ENCODE measurements at regions not wholly inside any gene's neighbourhood (a gene's known extent, or its start where the extent isn't known, plus 50 kb on each side); places are given as distances from the start of the nearest gene placed in this dataset.

GRCh38 chr6:153412519-153412918, 281.4 kb upstream of the RGS17 start:
- no CpG with 5 or more reads among the region's 1 CpG for WGBS (ENCODE audit: insufficient coverage)

GRCh38 chr6:153411070-153411648, 280.1 kb upstream of the RGS17 start:
- POLR2A ChIA-PET = no interaction called here
- H3K27me3 ChIP-seq (replicated peaks in 1 of 4; ENCODE audit: control extremely low read depth in 1 of 4, control insufficient read depth in 3 of 4, insufficient read depth in 4 of 4, low read length in 3 of 4) = no peaks in the 10 kb centered on the region
- no peak for TF ChIP-seq EZH2 (IDR thresholded peaks at IDR 0.05; ENCODE audit: borderline replicate concordance, insufficient read depth, low read depth, low read length, poor library complexity, severe bottlenecking)
- TF ChIP-seq, protein P1, sequence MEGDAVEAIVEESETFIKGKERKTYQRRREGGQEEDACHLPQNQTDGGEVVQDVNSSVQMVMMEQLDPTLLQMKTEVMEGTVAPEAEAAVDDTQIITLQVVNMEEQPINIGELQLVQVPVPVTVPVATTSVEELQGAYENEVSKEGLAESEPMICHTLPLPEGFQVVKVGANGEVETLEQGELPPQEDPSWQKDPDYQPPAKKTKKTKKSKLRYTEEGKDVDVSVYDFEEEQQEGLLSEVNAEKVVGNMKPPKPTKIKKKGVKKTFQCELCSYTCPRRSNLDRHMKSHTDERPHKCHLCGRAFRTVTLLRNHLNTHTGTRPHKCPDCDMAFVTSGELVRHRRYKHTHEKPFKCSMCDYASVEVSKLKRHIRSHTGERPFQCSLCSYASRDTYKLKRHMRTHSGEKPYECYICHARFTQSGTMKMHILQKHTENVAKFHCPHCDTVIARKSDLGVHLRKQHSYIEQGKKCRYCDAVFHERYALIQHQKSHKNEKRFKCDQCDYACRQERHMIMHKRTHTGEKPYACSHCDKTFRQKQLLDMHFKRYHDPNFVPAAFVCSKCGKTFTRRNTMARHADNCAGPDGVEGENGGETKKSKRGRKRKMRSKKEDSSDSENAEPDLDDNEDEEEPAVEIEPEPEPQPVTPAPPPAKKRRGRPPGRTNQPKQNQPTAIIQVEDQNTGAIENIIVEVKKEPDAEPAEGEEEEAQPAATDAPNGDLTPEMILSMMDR (IDR thresholded peaks at IDR 0.05) = no peak
- peaks cover 9% of the 10 kb centered on the region for H3K9me3 Mint-ChIP-seq (ENCODE audit: insufficient read depth)
- no peak for DNase-seq
- H4K20me1 ChIP-seq (ENCODE audit: control insufficient read depth, insufficient read depth, low read length, poor library complexity, severe bottlenecking) = no peaks in the 10 kb centered on the region
- no peak overlapping the region for H3K27ac ChIP-seq (ENCODE audit: low read length in 2 of 2)
- 77% methylated on average over 3 of the region's 3 CpGs for WGBS (ENCODE audit: insufficient coverage)
- no peaks in the 10 kb centered on the region for H3K4me1 Mint-ChIP-seq
- H3K9me3 ChIP-seq (ENCODE audit: control extremely low read depth in 1 of 3, control insufficient read depth in 2 of 3, insufficient read depth in 1 of 3, low read length in 2 of 3) = peaks cover 0 to 2% (median 0%) of the 10 kb centered on the region in 3 donors
- no peaks in the 10 kb centered on the region for H3K79me2 ChIP-seq (ENCODE audit: control insufficient read depth, insufficient read depth, low read length)
- no peak overlapping the region for H2AFZ ChIP-seq (ENCODE audit: insufficient read depth, low read depth, low read length, poor library complexity, severe bottlenecking)
- no peaks in the 10 kb centered on the region for H3K4me1 ChIP-seq (ENCODE audit: control insufficient read depth in 2 of 2, insufficient read depth in 2 of 2, low read length in 2 of 2)
- ATAC-seq (ENCODE audit: low read depth) = no peak
- CTCF ChIA-PET = no interaction called here
- no peak overlapping the region for H3K4me2 ChIP-seq (replicated peaks; ENCODE audit: low read depth, low read length, poor library complexity, severe bottlenecking)
- H3K36me3 ChIP-seq (replicated peaks in 1 of 2; ENCODE audit: control extremely low read depth in 1 of 2, control insufficient read depth in 1 of 2, extremely low read depth in 1 of 2, insufficient read depth in 2 of 2, low read length in 1 of 2) = no peaks in the 10 kb centered on the region
- no peak overlapping the region for H3K4me3 ChIP-seq (ENCODE audit: control extremely low read depth in 1 of 5, extremely low read depth in 1 of 5, insufficient read depth in 1 of 5, low read depth in 2 of 5, low read length in 4 of 5)
- no peak overlapping the region for H3K27ac Mint-ChIP-seq
- intact Hi-C loops (cut with micrococcal nuclease) = no loop called here
- no peak overlapping the region for H3K4me3 Mint-ChIP-seq
- no peaks in the 10 kb centered on the region for H3K27me3 Mint-ChIP-seq
- no peak overlapping the region for H3K9ac ChIP-seq (ENCODE audit: low read length)

More at GRCh38 chr6:153412519-153412918, 281.4 kb upstream of the RGS17 start:
- Mint-ChIP-seq H3K27ac (no peak overlapping the region), H3K4me1 (no peaks in the 10 kb centered on the region), H3K9me3 (ENCODE audit: insufficient read depth) (peaks cover 9% of the 10 kb centered on the region), H3K27me3 (no peaks in the 10 kb centered on the region), H3K4me3 (no peak overlapping the region)
- Histone ChIP-seq H3K4me2 (replicated peaks; ENCODE audit: low read depth, low read length, poor library complexity, severe bottlenecking) (no peak overlapping the region), H3K9me3 (ENCODE audit: control extremely low read depth in 1 of 3, control insufficient read depth in 2 of 3, insufficient read depth in 1 of 3, low read length in 2 of 3) (peaks cover 0 to 2% (median 0%) of the 10 kb centered on the region in 3 donors), H2AFZ (ENCODE audit: insufficient read depth, low read depth, low read length, poor library complexity, severe bottlenecking) (no peak overlapping the region), H3K4me3 (ENCODE audit: control extremely low read depth in 1 of 5, extremely low read depth in 1 of 5, insufficient read depth in 1 of 5, low read depth in 2 of 5, low read length in 4 of 5) (no peak overlapping the region), H3K4me1 (ENCODE audit: control insufficient read depth in 2 of 2, insufficient read depth in 2 of 2, low read length in 2 of 2) (no peaks in the 10 kb centered on the region), H3K27ac (ENCODE audit: low read length in 2 of 2) (no peak overlapping the region), H3K9ac (ENCODE audit: low read length) (no peak overlapping the region), H3K79me2 (ENCODE audit: control insufficient read depth, insufficient read depth, low read length) (no peaks in the 10 kb centered on the region), H3K36me3 (replicated peaks in 1 of 2; ENCODE audit: control extremely low read depth in 1 of 2, control insufficient read depth in 1 of 2, extremely low read depth in 1 of 2, insufficient read depth in 2 of 2, low read length in 1 of 2) (no peaks in the 10 kb centered on the region), H4K20me1 (ENCODE audit: control insufficient read depth, insufficient read depth, low read length, poor library complexity, severe bottlenecking) (no peaks in the 10 kb centered on the region), H3K27me3 (replicated peaks in 1 of 4; ENCODE audit: control extremely low read depth in 1 of 4, control insufficient read depth in 3 of 4, insufficient read depth in 4 of 4, low read length in 3 of 4) (no peaks in the 10 kb centered on the region)
- ChIA-PET CTCF (no interaction called here), POLR2A (no interaction called here)
- DNase-seq (no peak), ATAC-seq (ENCODE audit: low read depth) (no peak)
- TF ChIP-seq, protein P1 (IDR thresholded peaks at IDR 0.05) = no peak
- no peak for TF ChIP-seq EZH2 (IDR thresholded peaks at IDR 0.05; ENCODE audit: borderline replicate concordance, insufficient read depth, low read depth, low read length, poor library complexity, severe bottlenecking)
- intact Hi-C loops (cut with micrococcal nuclease) = no loop called here
